ENCODE measurements at regions not wholly inside any gene's neighbourhood (a gene's known extent, or its start where the extent isn't known, plus 50 kb on each side); places are given as distances from the start of the nearest gene placed in this dataset.

GRCh38 chr2:192886636-192887035 lies 691.9 kb upstream of the TMEFF2 start:
- CTCF ChIA-PET = interaction anchor here (0.6 kb wide), 1 partner anchor 99 kb away, joined by 4 read pairs; no protein-coding TSS in a partner anchor
- intact Hi-C loops (cut with micrococcal nuclease) = no loop called here
- DNase-seq (ENCODE audit: unreplicated experiment) = peak; percentile 1
- H3K9me3 Mint-ChIP-seq (ENCODE audit: unreplicated experiment) = no peaks in the 10 kb centered on the region
- no peaks in the 10 kb centered on the region for H3K36me3 Mint-ChIP-seq (ENCODE audit: insufficient read depth, unreplicated experiment)
- TF ChIP-seq, protein P1, sequence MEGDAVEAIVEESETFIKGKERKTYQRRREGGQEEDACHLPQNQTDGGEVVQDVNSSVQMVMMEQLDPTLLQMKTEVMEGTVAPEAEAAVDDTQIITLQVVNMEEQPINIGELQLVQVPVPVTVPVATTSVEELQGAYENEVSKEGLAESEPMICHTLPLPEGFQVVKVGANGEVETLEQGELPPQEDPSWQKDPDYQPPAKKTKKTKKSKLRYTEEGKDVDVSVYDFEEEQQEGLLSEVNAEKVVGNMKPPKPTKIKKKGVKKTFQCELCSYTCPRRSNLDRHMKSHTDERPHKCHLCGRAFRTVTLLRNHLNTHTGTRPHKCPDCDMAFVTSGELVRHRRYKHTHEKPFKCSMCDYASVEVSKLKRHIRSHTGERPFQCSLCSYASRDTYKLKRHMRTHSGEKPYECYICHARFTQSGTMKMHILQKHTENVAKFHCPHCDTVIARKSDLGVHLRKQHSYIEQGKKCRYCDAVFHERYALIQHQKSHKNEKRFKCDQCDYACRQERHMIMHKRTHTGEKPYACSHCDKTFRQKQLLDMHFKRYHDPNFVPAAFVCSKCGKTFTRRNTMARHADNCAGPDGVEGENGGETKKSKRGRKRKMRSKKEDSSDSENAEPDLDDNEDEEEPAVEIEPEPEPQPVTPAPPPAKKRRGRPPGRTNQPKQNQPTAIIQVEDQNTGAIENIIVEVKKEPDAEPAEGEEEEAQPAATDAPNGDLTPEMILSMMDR (IDR thresholded peaks at IDR 0.05; ENCODE audit: unreplicated experiment) = no peak
- no TSS peak for BruUV-seq (replicated peaks)
- no peak overlapping the region for H3K4me3 Mint-ChIP-seq (ENCODE audit: unreplicated experiment)
- H3K4me1 Mint-ChIP-seq (ENCODE audit: insufficient read depth, unreplicated experiment) = peaks cover 12% of the 10 kb centered on the region
- POLR2A ChIA-PET = interaction anchor here (0.6 to 1.5 kb wide), 6 partner anchors 15 to 421 kb away, joined by 3 to 5 read pairs (median 3); no protein-coding TSS in a partner anchor
- no peak overlapping the region for H3K27ac Mint-ChIP-seq (ENCODE audit: low read depth, unreplicated experiment)
- H3K27me3 Mint-ChIP-seq (ENCODE audit: insufficient read depth, unreplicated experiment) = no peaks in the 10 kb centered on the region

DNA sequence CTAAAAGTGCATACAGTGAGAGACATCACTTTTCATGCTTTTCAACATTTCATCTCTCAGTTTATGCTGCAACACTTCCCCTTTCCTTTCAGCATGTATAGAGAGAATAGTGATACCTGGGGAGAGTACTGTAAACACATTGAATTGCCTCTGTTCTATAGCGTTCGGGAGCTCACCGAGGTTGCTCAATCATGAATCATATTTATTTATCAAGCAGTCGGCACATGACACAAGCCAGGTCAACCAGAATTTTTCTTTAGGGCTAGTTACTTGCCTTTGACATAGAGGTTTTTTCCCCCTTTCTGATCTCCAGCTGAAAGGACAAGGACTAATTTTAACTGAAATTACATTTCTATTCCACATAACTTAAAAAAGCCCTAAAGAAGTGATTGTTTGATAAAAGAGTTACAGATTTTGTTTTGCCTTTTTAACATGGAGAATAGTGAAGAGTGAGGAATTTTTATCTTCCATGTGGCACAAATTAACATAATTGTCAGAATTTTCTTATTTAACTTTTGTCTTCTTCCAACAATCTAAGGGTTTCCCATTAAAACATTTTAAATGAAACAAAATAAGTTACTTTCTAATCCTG lies 690.9 kb upstream of the TMEFF2 start:
- BruUV-seq (replicated peaks) = no TSS peak

GRCh38 chr2:192877159-192877558 lies 682.4 kb upstream of the TMEFF2 start:
- TF ChIP-seq, protein P1 (IDR thresholded peaks at IDR 0.05; ENCODE audit: unreplicated experiment) = no peak
- Mint-ChIP-seq H3K27me3 (ENCODE audit: insufficient read depth, unreplicated experiment) (no peaks in the 10 kb centered on the region), H3K4me1 (ENCODE audit: insufficient read depth, unreplicated experiment) (no peaks in the 10 kb centered on the region), H3K4me3 (ENCODE audit: unreplicated experiment) (no peak overlapping the region), H3K9me3 (ENCODE audit: unreplicated experiment) (peaks cover 8% of the 10 kb centered on the region), H3K27ac (ENCODE audit: low read depth, unreplicated experiment) (no peak overlapping the region), H3K36me3 (ENCODE audit: insufficient read depth, unreplicated experiment) (no peaks in the 10 kb centered on the region)
- BruUV-seq (replicated peaks) = no TSS peak
- POLR2A ChIA-PET = no interaction called here
- DNase-seq (ENCODE audit: unreplicated experiment) = no peak
- CTCF ChIA-PET = no interaction called here
- intact Hi-C loops (cut with micrococcal nuclease) = no loop called here

More for the DNA sequence above, 690.9 kb upstream of the TMEFF2 start:
- Mint-ChIP-seq H3K4me1 (ENCODE audit: insufficient read depth, unreplicated experiment) (peaks cover 12% of the 10 kb centered on the region), H3K27me3 (ENCODE audit: insufficient read depth, unreplicated experiment) (no peaks in the 10 kb centered on the region), H3K4me3 (ENCODE audit: unreplicated experiment) (no peak overlapping the region), H3K27ac (ENCODE audit: low read depth, unreplicated experiment) (no peak overlapping the region), H3K9me3 (ENCODE audit: unreplicated experiment) (no peaks in the 10 kb centered on the region), H3K36me3 (ENCODE audit: insufficient read depth, unreplicated experiment) (no peaks in the 10 kb centered on the region)
- intact Hi-C loops (cut with micrococcal nuclease) = no loop called here
- POLR2A ChIA-PET = interaction anchor here (0.7 to 1.0 kb wide), 5 partner anchors 10 to 275 kb away, joined by 3 to 4 read pairs (median 3); no protein-coding TSS in a partner anchor
- DNase-seq (ENCODE audit: unreplicated experiment) = peak; percentile 76
- TF ChIP-seq, protein P1 (IDR thresholded peaks at IDR 0.05; ENCODE audit: unreplicated experiment) = no peak
- CTCF ChIA-PET = interaction anchor here (0.6 to 1.0 kb wide), 3 partner anchors 548 to 1325 kb away, joined by 3 read pairs; no protein-coding TSS in a partner anchor

DNA sequence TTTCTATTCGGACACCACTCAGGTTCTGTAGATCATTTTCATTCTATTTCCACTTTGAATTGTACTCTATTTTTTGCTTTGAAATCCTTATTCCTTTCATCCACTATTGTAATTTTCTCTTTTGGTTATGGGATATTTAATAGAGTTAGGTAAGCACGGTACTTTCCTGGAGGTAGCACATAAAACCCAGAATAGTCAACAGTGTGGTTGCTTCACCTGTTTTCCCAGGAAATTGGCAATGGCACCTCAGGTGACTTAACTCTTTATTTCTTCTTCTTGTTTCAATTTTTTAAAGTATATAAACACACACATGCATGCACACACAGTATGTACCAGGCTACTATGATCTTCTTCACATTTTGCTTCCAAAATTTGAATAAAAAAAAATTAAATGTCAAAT lies 682.0 kb upstream of the TMEFF2 start:
- CTCF ChIA-PET = no interaction called here
- no TSS peak for BruUV-seq (replicated peaks)
- TF ChIP-seq, protein P1 (IDR thresholded peaks at IDR 0.05; ENCODE audit: unreplicated experiment) = no peak
- H3K9me3 Mint-ChIP-seq (ENCODE audit: unreplicated experiment) = peaks cover 8% of the 10 kb centered on the region
- H3K27ac Mint-ChIP-seq (ENCODE audit: low read depth, unreplicated experiment) = no peak overlapping the region
- DNase-seq (ENCODE audit: unreplicated experiment) = no peak
- H3K27me3 Mint-ChIP-seq (ENCODE audit: insufficient read depth, unreplicated experiment) = no peaks in the 10 kb centered on the region
- H3K4me3 Mint-ChIP-seq (ENCODE audit: unreplicated experiment) = no peak overlapping the region
- no peaks in the 10 kb centered on the region for H3K36me3 Mint-ChIP-seq (ENCODE audit: insufficient read depth, unreplicated experiment)
- H3K4me1 Mint-ChIP-seq (ENCODE audit: insufficient read depth, unreplicated experiment) = no peaks in the 10 kb centered on the region
- intact Hi-C loops (cut with micrococcal nuclease) = no loop called here
- POLR2A ChIA-PET = interaction anchor here (0.6 kb wide), 1 partner anchor 27 kb away, joined by 3 read pairs; no protein-coding TSS in a partner anchor
